ENCODE measurements at regions not wholly inside any gene's neighbourhood (a gene's known extent, or its start where the extent isn't known, plus 50 kb on each side); places are given as distances from the start of the nearest gene placed in this dataset.

DNA sequence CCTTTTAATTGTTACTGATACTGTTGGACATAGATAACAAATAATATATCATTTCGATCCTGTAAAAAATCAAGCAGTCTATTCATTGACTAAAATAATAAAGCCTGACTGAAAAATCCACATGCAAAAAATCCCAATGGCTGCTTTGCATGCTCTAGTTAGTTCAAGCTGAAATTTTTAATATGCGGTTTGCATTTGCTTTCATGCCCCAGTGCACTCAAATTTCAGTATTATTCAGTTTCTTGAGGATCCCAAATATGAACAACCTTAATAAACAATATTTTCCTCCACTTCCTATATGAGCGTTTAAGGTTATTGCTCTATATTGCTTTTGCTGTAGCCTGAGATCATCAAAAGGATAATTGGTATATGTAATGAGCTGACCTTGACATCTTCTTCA, 75.1 kb upstream of the DPH5 start:
- no peak overlapping the region for H3K27ac ChIP-seq
- H2AFZ ChIP-seq: no peak overlapping the region
- H3K4me2 ChIP-seq (ENCODE audit: unreplicated experiment): no peak overlapping the region
- H3K27me3 ChIP-seq (replicated peaks; ENCODE audit: insufficient read depth): no peaks in the 10 kb centered on the region
- no peak for DNase-seq
- H3K9me3 ChIP-seq (ENCODE audit: low read depth): no peaks in the 10 kb centered on the region
- no peaks in the 10 kb centered on the region for H3K36me3 ChIP-seq (ENCODE audit: low read depth)
- in situ Hi-C loops (cut with MboI): no loop called here
- 96 to 97% methylated on average over 3 of the region's 3 CpGs for WGBS, 2 experiments (ENCODE audit: low coverage in 1 of 2, low lambda C conversion rate in 2 of 2, missing lambda C conversion rate in 2 of 2)
- no peak for TF ChIP-seq EZH2 (IDR thresholded peaks at IDR 0.05; ENCODE audit: insufficient read depth, poor library complexity, severe bottlenecking)
- no peak for TF ChIP-seq EZH2phosphoT487 (IDR thresholded peaks at IDR 0.05; ENCODE audit: insufficient read depth, low read depth)
- H3K4me1 ChIP-seq (ENCODE audit: insufficient read depth): peaks cover 12% of the 10 kb centered on the region
- no peaks in the 10 kb centered on the region for H3K79me2 ChIP-seq (ENCODE audit: insufficient read depth)
- no peak overlapping the region for H3K9ac ChIP-seq
- H3K4me3 ChIP-seq: no peak overlapping the region
- H4K20me1 ChIP-seq (ENCODE audit: insufficient read depth): no peaks in the 10 kb centered on the region
- no peaks in the 10 kb centered on the region for H3K9me2 ChIP-seq (ENCODE audit: insufficient read depth)
- H3F3A ChIP-seq (ENCODE audit: insufficient read depth): 0 out of 2 replicates have a peak, but pooled peaks cover 3% of the 10 kb centered on the region

- H3K9me3 ChIP-seq (ENCODE audit: low read depth): no peaks in the 10 kb centered on the region
- TF ChIP-seq EZH2phosphoT487 (IDR thresholded peaks at IDR 0.05; ENCODE audit: insufficient read depth, low read depth) (no peak), EZH2 (IDR thresholded peaks at IDR 0.05; ENCODE audit: insufficient read depth, poor library complexity, severe bottlenecking) (no peak)
- H3K4me3 ChIP-seq: no peak overlapping the region
- H3K4me1 ChIP-seq (ENCODE audit: insufficient read depth): peaks cover 7% of the 10 kb centered on the region
- no peak overlapping the region for H3K27ac ChIP-seq
- H3K79me2 ChIP-seq (ENCODE audit: insufficient read depth): no peaks in the 10 kb centered on the region
- no peak overlapping the region for H3K4me2 ChIP-seq (ENCODE audit: unreplicated experiment)
- no peak for DNase-seq
- H3K9me2 ChIP-seq (ENCODE audit: insufficient read depth): no peaks in the 10 kb centered on the region
- no peak overlapping the region for H3K9ac ChIP-seq
- H4K20me1 ChIP-seq (ENCODE audit: insufficient read depth): no peaks in the 10 kb centered on the region
- WGBS, 2 experiments (ENCODE audit: low coverage in 1 of 2, low lambda C conversion rate in 2 of 2, missing lambda C conversion rate in 2 of 2): 59 to 63% methylated on average over 2 of the region's 2 CpGs
- H3K36me3 ChIP-seq (ENCODE audit: low read depth): no peaks in the 10 kb centered on the region
- no peak overlapping the region for H2AFZ ChIP-seq
- 0 out of 2 replicates have a peak, but pooled peaks cover 3% of the 10 kb centered on the region for H3F3A ChIP-seq (ENCODE audit: insufficient read depth)
- in situ Hi-C loops (cut with MboI): no loop called here
- H3K27me3 ChIP-seq (replicated peaks; ENCODE audit: insufficient read depth): no peaks in the 10 kb centered on the region
These were observed 73.3 kb upstream of the DPH5 start for GRCh38 chr1:101098907-101099306.

GRCh38 chr1:101098327-101098726, 72.7 kb upstream of the DPH5 start:
- no peaks in the 10 kb centered on the region for H3K79me2 ChIP-seq (ENCODE audit: insufficient read depth)
- H3K4me2 ChIP-seq (ENCODE audit: unreplicated experiment): no peak overlapping the region
- no peaks in the 10 kb centered on the region for H3K9me2 ChIP-seq (ENCODE audit: insufficient read depth)
- H3F3A ChIP-seq (ENCODE audit: insufficient read depth): 0 out of 2 replicates have a peak, but pooled peaks cover 3% of the 10 kb centered on the region
- peaks cover 7% of the 10 kb centered on the region for H3K4me1 ChIP-seq (ENCODE audit: insufficient read depth)
- no peaks in the 10 kb centered on the region for H4K20me1 ChIP-seq (ENCODE audit: insufficient read depth)
- no peaks in the 10 kb centered on the region for H3K36me3 ChIP-seq (ENCODE audit: low read depth)
- WGBS, 2 experiments (ENCODE audit: low coverage in 1 of 2, low lambda C conversion rate in 2 of 2, missing lambda C conversion rate in 2 of 2): 78 to 86% methylated on average over 2 of the region's 2 CpGs
- TF ChIP-seq EZH2 (IDR thresholded peaks at IDR 0.05; ENCODE audit: insufficient read depth, poor library complexity, severe bottlenecking): no peak
- TF ChIP-seq EZH2phosphoT487 (IDR thresholded peaks at IDR 0.05; ENCODE audit: insufficient read depth, low read depth): no peak
- in situ Hi-C loops (cut with MboI): no loop called here
- no peaks in the 10 kb centered on the region for H3K9me3 ChIP-seq (ENCODE audit: low read depth)
- H3K4me3 ChIP-seq: no peak overlapping the region
- H3K27ac ChIP-seq: no peak overlapping the region
- no peak overlapping the region for H3K9ac ChIP-seq
- H3K27me3 ChIP-seq (replicated peaks; ENCODE audit: insufficient read depth): no peaks in the 10 kb centered on the region
- no peak for DNase-seq
- H2AFZ ChIP-seq: no peak overlapping the region

DNA sequence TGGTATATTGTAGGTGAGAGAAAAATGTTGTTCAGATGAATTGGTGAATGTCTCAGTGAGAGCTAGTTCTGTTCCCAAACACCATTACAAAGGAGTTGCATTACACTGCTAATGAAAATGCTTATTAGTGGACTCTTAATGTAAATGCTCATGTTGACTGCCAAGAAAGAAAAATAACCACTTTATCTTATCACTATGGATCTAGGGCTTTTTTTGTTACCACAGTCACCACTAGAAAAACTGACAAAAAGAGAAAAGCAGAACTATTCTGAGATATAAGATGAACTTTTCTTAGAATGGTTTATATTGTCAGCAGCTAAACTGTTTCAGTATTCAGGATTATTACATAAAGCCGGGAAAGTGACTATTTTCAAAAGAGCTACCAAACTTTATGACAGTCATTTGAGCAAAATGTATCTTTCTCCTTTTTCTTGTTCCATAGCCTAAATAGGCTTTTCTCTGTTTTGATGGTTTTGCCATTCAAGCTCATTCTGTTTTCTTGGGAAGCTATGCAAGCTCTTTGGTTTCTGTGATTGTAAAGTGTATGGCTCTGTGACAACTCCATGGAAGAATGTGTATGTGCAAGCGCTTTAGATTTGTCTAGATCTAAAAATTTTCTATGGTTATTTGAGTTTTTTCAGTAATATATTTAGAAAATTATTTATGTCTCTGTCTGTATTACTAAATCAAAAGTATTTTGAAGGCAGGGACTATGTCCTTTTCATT, 64.2 kb upstream of the DPH5 start:
- no peak for DNase-seq
- no peak for TF ChIP-seq EZH2 (IDR thresholded peaks at IDR 0.05; ENCODE audit: insufficient read depth, poor library complexity, severe bottlenecking)
- TF ChIP-seq EZH2phosphoT487 (IDR thresholded peaks at IDR 0.05; ENCODE audit: insufficient read depth, low read depth): no peak
- Histone ChIP-seq H3K4me3 (no peak overlapping the region), H3K9ac (no peak overlapping the region), H3K4me2 (ENCODE audit: unreplicated experiment) (no peak overlapping the region), H3F3A (ENCODE audit: insufficient read depth) (no peaks in the 10 kb centered on the region), H2AFZ (no peak overlapping the region), H3K36me3 (ENCODE audit: low read depth) (no peaks in the 10 kb centered on the region), H4K20me1 (ENCODE audit: insufficient read depth) (no peaks in the 10 kb centered on the region), H3K4me1 (ENCODE audit: insufficient read depth) (no peaks in the 10 kb centered on the region), H3K9me2 (ENCODE audit: insufficient read depth) (no peaks in the 10 kb centered on the region), H3K79me2 (ENCODE audit: insufficient read depth) (no peaks in the 10 kb centered on the region), H3K9me3 (ENCODE audit: low read depth) (no peaks in the 10 kb centered on the region), H3K27ac (no peak overlapping the region), H3K27me3 (replicated peaks; ENCODE audit: insufficient read depth) (no peaks in the 10 kb centered on the region)
- in situ Hi-C loops (cut with MboI): no loop called here
- 77 to 78% methylated on average over 2 of the region's 2 CpGs for WGBS, 2 experiments (ENCODE audit: low coverage in 1 of 2, low lambda C conversion rate in 2 of 2, missing lambda C conversion rate in 2 of 2)

Measured in GM23248 (cell line).